Left ventricle myocardium inferior (tissue), 1 donor: ENCODE measurements at regions not wholly inside any gene's neighbourhood (a gene's known extent, or its start where the extent isn't known, plus 50 kb on each side); places are given as distances from the start of the nearest gene placed in this dataset.

Experiments
- DNase-seq: peaks from one replicate; pipeline ENCODE4 v3.0.0-alpha.2; 2020
- H3K27ac ChIP-seq: fragments of 200-600 bp; replicated peaks from 2 replicates; pipeline ENCODE4 v1.8.0; 2021
- H3K27me3 ChIP-seq: fragments of 200-600 bp; 2 replicates; pipeline ENCODE4 v1.8.0; 2021; ENCODE audit warnings: low read depth
- H3K36me3 ChIP-seq: fragments of 200-600 bp; 2 replicates; pipeline ENCODE4 v1.8.0; 2021
- H3K4me1 ChIP-seq: fragments of 200-600 bp; 2 replicates; pipeline ENCODE4 v1.8.0; 2021
- H3K4me3 ChIP-seq: fragments of 200-600 bp; 2 replicates; pipeline ENCODE4 v1.8.0; 2021; ENCODE audit warnings: mild to moderate bottlenecking, moderate library complexity
- H3K9me3 ChIP-seq: fragments of 200-600 bp; replicated peaks from 2 replicates; pipeline ENCODE4 v1.8.0; 2021
- CTCF ChIP-seq: fragments of 200-600 bp; IDR thresholded peaks from 2 replicates; pipeline ENCODE4 v1.8.0; 2021; ENCODE audit warnings: antibody characterized with exemption, mild to moderate bottlenecking, borderline replicate concordance
- intact Hi-C: fragments of 100-400 bp; cut with micrococcal nuclease; formaldehyde crosslinking; loops from one replicate; pipeline ENCODE4 v1.11.0; 2022
- donor health status: DM: no; HTN: yes; CAD: no; lungs with severe emphysema.

- peaks cover 8% of the 10 kb centered on the region for H3K27me3 ChIP-seq
- intact Hi-C loops, result no loop called here
- no peak overlapping the region for H3K4me3 ChIP-seq
Measured at GRCh38 chr2:234790380-234790779, 161.4 kb upstream of the SH3BP4 start.

GRCh38 chr2:234789556-234790325, 162.1 kb upstream of the SH3BP4 start:
- Histone ChIP-seq H3K4me3 (no peak overlapping the region), H3K36me3 (no peaks in the 10 kb centered on the region), H3K27me3 (peaks cover 8% of the 10 kb centered on the region), H3K4me1 (no peaks in the 10 kb centered on the region), H3K9me3 (peaks cover 1% of the 10 kb centered on the region), H3K27ac (no peak overlapping the region)
- intact Hi-C loops, result no loop called here
- TF ChIP-seq CTCF, result no peak
- DNase-seq, result no peak

More at GRCh38 chr2:234790380-234790779, 161.4 kb upstream of the SH3BP4 start:
- no peak overlapping the region for H3K27ac ChIP-seq
- no peaks in the 10 kb centered on the region for H3K36me3 ChIP-seq
- no peaks in the 10 kb centered on the region for H3K9me3 ChIP-seq
- H3K4me1 ChIP-seq, result no peaks in the 10 kb centered on the region
- TF ChIP-seq CTCF, result no peak
- DNase-seq, result no peak

DNA sequence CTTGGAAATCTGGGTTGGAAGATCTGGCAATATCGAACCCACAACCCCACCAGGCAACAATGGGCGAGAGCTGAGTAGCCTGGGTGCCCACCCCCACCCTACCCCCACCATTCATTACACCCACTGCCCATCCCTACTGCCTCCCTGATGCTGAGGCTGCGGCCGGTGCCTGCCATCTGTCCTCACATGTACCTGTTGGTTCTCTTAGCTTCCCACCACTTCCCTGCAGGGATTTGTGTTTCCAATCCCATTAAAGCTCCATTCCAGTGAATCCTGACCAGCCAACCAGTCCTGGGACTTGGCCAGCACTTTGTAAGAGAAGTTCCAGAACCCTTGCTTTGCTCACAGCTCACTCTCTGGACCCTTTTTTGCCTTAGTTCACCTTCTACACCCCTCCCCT, 163.0 kb upstream of the SH3BP4 start:
- Histone ChIP-seq H3K4me3 (no peak overlapping the region), H3K4me1 (no peaks in the 10 kb centered on the region), H3K9me3 (peaks cover 10% of the 10 kb centered on the region), H3K27me3 (peaks cover 8% of the 10 kb centered on the region), H3K36me3 (no peaks in the 10 kb centered on the region), H3K27ac (no peak overlapping the region)
- intact Hi-C loops, result no loop called here
- no peak for TF ChIP-seq CTCF
- DNase-seq, result no peak

GRCh38 chr2:234788381-234788780, 163.4 kb upstream of the SH3BP4 start:
- Histone ChIP-seq H3K27me3 (peaks cover 8% of the 10 kb centered on the region), H3K27ac (no peak overlapping the region), H3K36me3 (no peaks in the 10 kb centered on the region), H3K4me1 (no peaks in the 10 kb centered on the region), H3K4me3 (no peak overlapping the region), H3K9me3 (peaks cover 15% of the 10 kb centered on the region)
- no peak for DNase-seq
- TF ChIP-seq CTCF, result no peak
- intact Hi-C loops, result no loop called here

DNA sequence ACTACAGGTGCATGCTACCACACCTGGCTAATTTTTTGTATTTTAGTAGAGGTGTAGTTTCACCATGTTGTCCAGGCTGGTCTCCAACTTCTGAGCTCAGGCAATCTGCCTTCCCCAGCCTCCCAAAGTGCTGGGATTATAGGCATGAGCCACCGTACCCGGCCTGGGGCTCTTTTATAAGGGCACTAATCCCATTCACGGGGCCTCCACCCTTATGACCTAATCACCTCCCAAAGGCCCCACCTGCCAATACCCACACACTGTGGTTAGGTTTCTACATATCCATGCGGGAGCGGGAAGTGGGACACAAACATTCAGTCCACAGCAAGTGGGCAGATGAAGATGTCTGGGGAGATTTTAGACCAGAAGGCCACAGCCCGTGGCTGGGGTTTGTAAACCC, 164.7 kb upstream of the SH3BP4 start:
- intact Hi-C loops, result no loop called here
- H3K27me3 ChIP-seq, result peaks cover 8% of the 10 kb centered on the region
- no peak for DNase-seq
- no peak overlapping the region for H3K4me3 ChIP-seq
- H3K36me3 ChIP-seq, result no peaks in the 10 kb centered on the region
- H3K9me3 ChIP-seq, result peaks cover 28% of the 10 kb centered on the region
- TF ChIP-seq CTCF, result no peak
- no peaks in the 10 kb centered on the region for H3K4me1 ChIP-seq
- H3K27ac ChIP-seq, result no peak overlapping the region
